CD4-positive, alpha-beta T cell treated with Interleukin-15 for 4 hours (primary cell): ENCODE measurements at regions not wholly inside any gene's neighbourhood (a gene's known extent, or its start where the extent isn't known, plus 50 kb on each side); places are given as distances from the start of the nearest gene placed in this dataset.

ENCODE experiments used
- DNase-seq: peaks from one replicate; pipeline ENCODE4 v3.0.0-alpha.2; 2020; ENCODE audit warnings: low spot score

- DNase-seq = no peak
Measured at GRCh38 chr14:89607453-89607852, 190.4 kb upstream of the FOXN3 start.

- DNase-seq = no peak
Measured at GRCh38 chr14:89603938-89604480, 187.0 kb upstream of the FOXN3 start.

GRCh38 chr14:89600950-89601826 is 184.2 kb upstream of the FOXN3 start:
- DNase-seq = no peak

GRCh38 chr14:89600029-89600428 is 183.0 kb upstream of the FOXN3 start:
- no peak for DNase-seq

- no peak for DNase-seq
Measured at GRCh38 chr14:89598548-89599186, 181.6 kb upstream of the FOXN3 start.

- DNase-seq = no peak
Measured at GRCh38 chr14:89592961-89593360, 175.9 kb upstream of the FOXN3 start.

- DNase-seq = no peak
Measured at GRCh38 chr14:89589400-89590118, 172.5 kb upstream of the FOXN3 start.

GRCh38 chr14:89588840-89589296 is 171.8 kb upstream of the FOXN3 start:
- no peak for DNase-seq

- no peak for DNase-seq
Measured at GRCh38 chr14:89588016-89588415, 171.0 kb upstream of the FOXN3 start.

- no peak for DNase-seq
Measured at GRCh38 chr14:89587136-89587420, 170.0 kb upstream of the FOXN3 start.

GRCh38 chr14:89586258-89587135 is 169.5 kb upstream of the FOXN3 start:
- no peak for DNase-seq

GRCh38 chr14:89578156-89578555 is 161.1 kb upstream of the FOXN3 start:
- DNase-seq = no peak

GRCh38 chr14:89576960-89577359 is 159.9 kb upstream of the FOXN3 start:
- no peak for DNase-seq

- DNase-seq = no peak
Measured at GRCh38 chr14:89576145-89576927, 159.3 kb upstream of the FOXN3 start.

GRCh38 chr14:89575386-89576061 is 158.5 kb upstream of the FOXN3 start:
- no peak for DNase-seq

GRCh38 chr14:89574420-89574819 is 157.4 kb upstream of the FOXN3 start:
- DNase-seq = no peak

GRCh38 chr14:89573399-89573657 is 156.3 kb upstream of the FOXN3 start:
- no peak for DNase-seq

GRCh38 chr14:89572596-89573398 is 155.8 kb upstream of the FOXN3 start:
- no peak for DNase-seq

- no peak for DNase-seq
Measured at GRCh38 chr14:89571491-89571890, 154.5 kb upstream of the FOXN3 start.
